Inferior parietal cortex (tissue), 1 donor: ENCODE measurements at regions not wholly inside any gene's neighbourhood (a gene's known extent, or its start where the extent isn't known, plus 50 kb on each side); places are given as distances from the start of the nearest gene placed in this dataset.
A peak's percentile ranks its signal among the peaks of the same experiment; 100 is the strongest.
"Not testable (repeated sequence)": the region's sequence is repeated elsewhere in the genome, so short reads cannot be mapped to it uniquely, and the experiment has no call there.

ENCODE experiments used
- DNase-seq: peaks from one replicate; pipeline ENCODE4 v3.0.0-alpha.2; 2016; ENCODE audit errors: extremely low spot score

GRCh38 chr1:177891809-177892208 is 78.0 kb downstream of the SEC16B start:
- no peak for DNase-seq

GRCh38 chr1:177890479-177890878 is 79.4 kb downstream of the SEC16B start:
- no peak for DNase-seq

GRCh38 chr1:177884479-177885021 is 85.3 kb downstream of the SEC16B start:
- DNase-seq = no peak

GRCh38 chr1:177883581-177883980 is 86.3 kb downstream of the SEC16B start:
- no peak for DNase-seq

GRCh38 chr1:177880339-177880891 is 89.4 kb downstream of the SEC16B start:
- DNase-seq = no peak

DNA sequence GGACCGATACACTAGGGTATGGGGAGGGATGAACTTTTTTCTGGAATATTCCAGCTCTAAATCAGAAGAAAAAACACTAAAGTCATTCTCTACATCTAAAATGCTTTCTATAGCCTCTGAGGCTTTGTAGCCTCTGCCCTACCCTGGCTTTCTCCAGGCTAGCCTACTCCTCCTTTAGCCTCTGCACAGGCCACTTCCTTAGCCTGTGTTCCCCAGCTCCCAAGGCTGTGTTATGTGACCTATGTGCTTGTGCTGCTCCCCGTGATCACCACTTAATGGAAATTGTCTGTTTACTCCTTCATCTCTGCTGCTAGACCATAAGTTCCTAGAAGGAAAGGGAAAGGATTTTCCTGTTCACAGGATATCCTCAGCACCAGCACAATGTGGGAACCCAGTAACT is 92.8 kb downstream of the SEC16B start:
- DNase-seq = no peak

- DNase-seq = peak; percentile 11
Measured at GRCh38 chr1:177873238-177873637, 96.6 kb downstream of the SEC16B start.

GRCh38 chr1:177872308-177872900 is 97.5 kb downstream of the SEC16B start:
- no peak for DNase-seq

DNA sequence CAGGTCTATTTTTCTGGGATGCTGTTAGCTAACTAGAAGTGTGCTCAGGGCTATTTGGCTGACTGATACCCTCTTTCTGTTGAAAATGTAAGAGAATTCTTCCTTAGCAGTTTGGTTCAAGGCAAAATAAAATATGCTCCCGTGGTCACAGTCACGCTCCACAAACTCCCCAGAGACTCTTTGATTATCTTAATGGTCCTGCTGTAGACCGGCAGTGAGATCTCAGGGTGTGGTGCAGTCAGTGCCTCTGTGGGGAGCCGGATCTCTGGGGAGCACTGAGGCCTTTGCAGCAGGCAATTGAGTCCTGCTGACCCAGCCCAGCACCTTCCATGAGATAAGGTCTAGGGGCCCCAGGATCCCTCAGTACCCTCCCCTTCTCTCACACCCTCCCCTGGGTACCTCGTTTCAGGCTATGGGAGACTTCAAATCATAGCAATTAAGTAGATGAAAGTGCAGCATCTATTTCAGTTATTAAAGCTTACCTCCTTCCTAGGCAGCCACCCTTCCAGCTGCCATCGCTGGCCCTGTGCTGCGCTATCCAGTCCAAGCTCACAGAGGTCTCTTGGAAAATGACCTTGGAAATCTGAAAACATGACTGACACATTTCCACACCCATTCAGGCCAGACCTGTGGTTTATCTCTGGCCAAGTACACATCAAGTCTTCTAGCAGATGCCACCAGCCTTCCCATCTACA is 98.1 kb downstream of the SEC16B start:
- DNase-seq = no peak

DNA sequence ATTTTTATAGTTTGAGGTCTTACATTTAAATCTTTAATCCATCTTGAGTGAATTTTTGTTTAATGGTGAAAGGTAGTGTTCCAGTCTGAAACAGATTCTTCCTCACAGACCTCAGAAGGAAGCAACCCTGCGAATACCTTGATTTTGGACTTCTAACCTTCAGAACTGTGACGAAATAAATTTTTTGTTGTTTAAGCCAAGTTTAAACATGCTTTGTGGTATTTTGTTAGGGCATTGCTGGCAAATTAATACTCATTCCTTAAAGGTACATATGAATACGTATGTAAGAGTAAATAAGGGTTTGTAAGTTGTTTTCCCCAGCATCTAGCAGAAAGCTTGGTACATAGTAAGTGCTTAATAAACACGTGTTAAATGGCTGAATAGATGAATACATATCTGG is 100.3 kb downstream of the SEC16B start:
- DNase-seq = no peak

- DNase-seq = not testable (repeated sequence)
Measured at GRCh38 chr1:177869011-177869410, 100.8 kb downstream of the SEC16B start.

- no peak for DNase-seq
Measured at GRCh38 chr1:177865807-177866206, 104.1 kb downstream of the SEC16B start.

DNA sequence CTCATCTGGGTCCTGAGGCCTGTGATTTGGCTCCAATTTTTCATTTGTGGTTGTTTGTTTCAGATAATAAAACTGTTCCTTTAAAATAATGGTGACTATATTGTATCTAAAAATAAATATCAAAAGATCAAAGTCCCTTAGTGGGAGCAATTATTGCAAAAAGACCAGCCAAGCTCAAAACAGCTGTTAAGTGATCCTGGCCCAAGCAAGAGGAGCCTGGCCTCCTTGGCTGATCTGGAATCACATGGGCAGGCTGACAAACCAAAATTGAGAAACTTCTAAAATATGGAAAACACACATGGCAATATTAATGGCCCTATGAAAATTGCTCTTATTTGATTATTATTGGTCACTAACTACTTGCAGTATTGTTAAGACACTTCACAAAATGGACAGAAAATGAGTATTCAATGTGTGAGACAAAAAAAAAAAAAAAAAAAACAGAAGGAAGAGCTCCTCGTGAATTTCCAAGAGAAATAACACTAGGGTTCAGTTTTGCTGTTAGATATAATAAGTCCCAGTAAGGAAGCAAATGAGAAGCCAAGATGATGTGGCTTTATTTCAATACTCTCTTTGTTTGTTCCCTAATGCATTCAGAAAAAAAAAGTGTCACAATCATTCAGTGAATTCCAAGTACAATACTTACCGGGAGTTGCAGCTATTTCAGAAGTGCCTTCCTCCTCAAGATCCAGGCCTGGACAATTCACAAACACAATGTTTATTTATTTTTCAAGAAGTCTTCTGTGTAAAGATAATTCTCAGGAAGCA is 105.1 kb downstream of the SEC16B start:
- peak; percentile 51 for DNase-seq

DNA sequence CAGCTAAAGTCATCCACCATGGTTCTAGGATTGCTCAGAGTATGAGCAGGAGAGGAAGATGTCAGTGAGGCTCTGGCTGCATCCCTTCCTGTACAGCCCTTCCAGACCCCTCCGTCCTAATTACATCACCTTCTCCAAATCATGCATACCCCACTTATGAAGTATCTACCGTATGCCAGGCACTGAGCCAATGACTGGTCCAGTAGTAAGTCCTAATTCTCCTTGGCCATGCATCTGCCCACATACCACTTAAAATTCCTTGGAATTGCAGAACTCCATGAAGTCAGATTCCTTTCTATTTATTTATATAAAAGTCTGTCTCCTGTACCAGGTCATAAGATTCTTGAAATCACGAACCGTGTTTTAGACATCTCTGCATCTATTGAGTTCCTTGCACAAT is 106.1 kb downstream of the SEC16B start:
- DNase-seq = no peak

DNA sequence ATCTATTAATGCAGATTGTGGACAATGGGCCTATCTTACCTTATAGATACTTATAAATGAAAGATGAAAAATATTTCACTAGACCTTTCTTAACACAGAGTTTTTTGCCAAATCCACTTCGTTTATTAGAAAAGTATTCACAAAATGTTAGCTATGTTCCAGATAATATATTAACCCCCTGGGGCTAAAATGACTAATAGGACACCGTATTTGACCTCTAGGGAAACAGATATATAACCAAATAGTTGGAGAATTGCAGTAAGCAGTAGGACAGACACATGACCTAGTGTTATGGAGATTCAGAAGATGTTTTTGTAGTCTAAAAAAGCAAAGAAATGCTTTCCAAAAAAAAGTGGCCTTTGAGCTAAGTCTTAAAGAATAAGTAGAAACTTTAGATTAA is 106.9 kb downstream of the SEC16B start:
- no peak for DNase-seq

- no peak for DNase-seq
Measured at GRCh38 chr1:177859572-177859971, 110.3 kb downstream of the SEC16B start.

- no peak for DNase-seq
Measured at GRCh38 chr1:177858332-177858821, 111.5 kb downstream of the SEC16B start.

DNA sequence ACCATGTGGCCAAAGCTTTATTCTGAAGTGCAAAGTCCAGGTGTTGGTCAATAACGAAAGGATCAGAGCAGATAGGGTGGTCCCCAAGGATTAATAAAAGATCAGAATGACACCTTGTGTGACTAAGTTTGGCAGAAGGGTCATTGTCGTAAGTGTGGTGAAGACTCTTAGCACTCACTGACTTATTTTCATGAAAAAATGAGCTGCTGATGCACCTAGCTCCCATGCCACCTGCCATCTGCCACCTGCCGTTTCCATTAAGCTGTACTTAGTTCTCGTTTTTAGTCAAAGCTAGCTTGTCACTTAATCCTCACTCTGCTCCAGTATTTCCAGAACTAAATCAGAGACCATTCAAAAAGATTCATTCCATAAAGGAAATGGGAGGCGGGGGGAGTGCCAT is 112.6 kb downstream of the SEC16B start:
- no peak for DNase-seq

GRCh38 chr1:177854951-177855350 is 114.9 kb downstream of the SEC16B start:
- no peak for DNase-seq

- no peak for DNase-seq
Measured at GRCh38 chr1:177849579-177850290, 120.1 kb downstream of the SEC16B start.

DNA sequence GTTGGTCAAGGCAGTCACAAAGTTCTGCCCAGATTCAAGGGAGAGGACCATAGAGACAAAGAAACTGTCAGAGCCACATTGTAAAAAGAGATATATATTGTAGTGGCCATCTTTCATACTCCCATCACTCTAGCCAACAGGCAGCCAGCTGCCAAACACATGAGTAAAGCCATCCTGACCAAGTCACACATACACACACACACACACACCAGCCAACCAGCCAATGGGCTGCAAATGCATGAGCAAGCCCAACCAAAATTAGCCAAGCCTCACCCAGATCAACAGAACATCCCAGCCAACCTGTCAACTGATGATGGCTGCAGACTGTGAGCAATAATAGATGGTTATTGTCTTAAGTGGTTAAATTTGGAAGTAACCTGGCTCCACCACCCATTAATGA is 120.7 kb downstream of the SEC16B start:
- DNase-seq = no peak

- no peak for DNase-seq
Measured at GRCh38 chr1:177848577-177848976, 121.3 kb downstream of the SEC16B start.
